ENCODE measurements at regions not wholly inside any gene's neighbourhood (a gene's known extent, or its start where the extent isn't known, plus 50 kb on each side); places are given as distances from the start of the nearest gene placed in this dataset.

DNA sequence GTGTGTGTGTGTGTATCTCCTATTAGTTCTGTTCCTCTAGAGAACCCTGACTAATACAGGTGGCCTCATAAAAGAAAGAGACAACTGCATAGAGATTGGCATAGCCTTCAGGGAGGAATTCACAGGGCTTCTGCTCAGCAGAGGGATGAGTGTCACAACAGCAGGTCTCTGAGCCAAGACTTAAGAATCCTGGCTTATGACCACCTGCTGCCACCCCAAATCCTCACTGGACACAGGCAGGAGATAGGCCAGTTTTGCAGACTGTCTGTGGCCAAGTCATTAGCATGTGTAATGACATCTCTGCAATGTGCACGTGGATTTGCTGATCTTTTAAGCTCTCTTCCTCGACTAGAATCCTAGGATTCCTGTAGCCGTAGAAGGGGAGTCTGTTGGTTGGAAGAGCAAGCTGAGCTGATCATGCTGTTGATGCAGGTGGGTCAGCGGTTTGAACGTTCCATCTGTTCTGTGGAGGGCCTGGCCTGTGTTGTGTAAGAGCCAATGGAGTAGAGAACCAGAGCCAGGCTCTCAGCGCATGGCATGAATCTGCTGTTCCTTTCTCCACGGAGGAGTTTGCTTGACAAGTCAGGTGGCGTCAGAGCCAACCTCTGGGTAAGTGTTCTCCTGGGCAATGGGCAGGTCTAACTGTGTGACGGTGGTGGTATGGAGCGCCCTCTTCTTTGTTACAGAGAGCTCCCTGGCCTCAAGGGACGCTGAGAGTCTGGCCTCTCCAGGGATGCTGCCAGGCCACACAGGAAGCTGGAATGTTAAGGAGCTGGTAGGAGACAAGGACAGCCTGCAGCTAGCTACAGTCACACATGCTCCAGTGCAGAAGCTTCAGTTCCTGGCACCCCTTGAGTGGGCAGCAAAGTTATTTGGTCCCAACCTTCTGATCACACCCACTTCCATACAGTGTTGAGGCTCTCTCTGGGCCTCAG is 503.1 kb downstream of the FOXO1 start:
- intact Hi-C loops (cut with DNase I) = no loop called here
- DNase-seq (no peak), ATAC-seq (peak in 1 of 2 donors; percentile 49)

DNA sequence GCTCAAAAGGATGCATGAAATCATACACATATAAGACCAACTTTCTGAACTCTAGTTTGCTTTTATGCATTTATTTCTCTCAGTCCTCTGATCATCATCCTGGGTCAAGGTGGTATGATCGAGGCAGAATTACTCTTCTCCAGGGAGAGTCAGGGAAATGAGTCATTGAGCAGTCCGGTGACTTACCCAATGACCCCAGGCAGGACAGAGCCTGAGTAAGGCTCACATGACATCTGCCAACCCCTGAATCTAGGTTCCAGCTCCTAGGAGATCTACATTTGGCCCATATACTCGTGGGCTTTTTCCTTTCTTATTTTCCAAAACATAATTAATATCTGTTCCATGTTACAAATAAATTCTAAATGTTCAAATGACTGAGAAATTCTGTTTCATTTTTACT is 502.3 kb downstream of the FOXO1 start:
- ATAC-seq = no peak
- intact Hi-C loops (cut with DNase I) = no loop called here
- no peak for DNase-seq

DNA sequence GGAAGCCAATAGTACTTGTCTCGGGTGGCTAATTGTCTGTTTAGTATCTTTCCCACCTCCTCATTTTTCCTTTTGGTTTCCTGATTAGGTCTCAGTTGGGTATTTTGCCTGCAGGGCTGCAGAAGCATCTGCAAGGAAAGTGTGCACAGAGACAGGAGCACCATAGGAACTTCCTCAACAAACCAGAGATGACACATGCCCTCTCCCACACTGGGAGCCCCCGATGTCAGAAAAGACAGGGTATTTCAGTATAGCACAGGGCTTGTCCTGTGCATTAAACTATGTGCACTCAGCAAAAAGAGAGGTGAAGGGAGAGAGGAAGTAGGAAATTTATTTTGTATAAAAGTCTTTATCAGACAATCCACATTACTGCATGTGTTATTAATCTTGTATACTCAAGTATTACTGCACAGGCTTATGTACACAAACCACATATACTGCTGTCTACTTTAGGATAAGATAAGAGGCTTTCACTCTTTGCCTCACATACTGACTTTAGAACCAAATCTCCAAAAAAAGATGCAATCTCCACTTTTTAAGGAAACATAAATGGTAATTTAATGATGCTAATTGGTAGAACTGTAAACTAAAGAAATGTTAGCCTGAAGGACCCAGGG is 501.0 kb downstream of the FOXO1 start:
- intact Hi-C loops (cut with DNase I) = no loop called here
- DNase-seq (no peak), ATAC-seq (no peak)

DNA sequence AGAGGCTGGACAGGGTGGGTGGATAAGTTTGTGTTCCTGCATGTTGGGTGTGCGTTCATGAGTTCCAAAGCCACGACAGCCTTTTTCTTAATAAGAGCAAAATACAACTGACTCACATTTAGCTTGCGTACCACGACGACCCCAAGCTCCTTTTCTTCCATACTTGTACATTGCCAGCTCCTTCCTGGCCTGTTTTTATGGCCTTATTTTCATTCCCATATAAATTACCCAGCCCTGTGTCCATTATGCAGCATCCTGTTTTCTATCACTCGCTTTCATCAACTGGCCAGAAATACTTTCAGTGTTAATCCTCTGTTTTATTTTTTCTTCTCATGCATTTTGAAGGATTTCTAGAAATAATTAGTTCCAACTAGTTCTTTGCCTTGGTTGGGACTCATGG is 499.1 kb downstream of the FOXO1 start:
- ATAC-seq (no peak), DNase-seq (no peak)
- intact Hi-C loops (cut with DNase I) = no loop called here

DNA sequence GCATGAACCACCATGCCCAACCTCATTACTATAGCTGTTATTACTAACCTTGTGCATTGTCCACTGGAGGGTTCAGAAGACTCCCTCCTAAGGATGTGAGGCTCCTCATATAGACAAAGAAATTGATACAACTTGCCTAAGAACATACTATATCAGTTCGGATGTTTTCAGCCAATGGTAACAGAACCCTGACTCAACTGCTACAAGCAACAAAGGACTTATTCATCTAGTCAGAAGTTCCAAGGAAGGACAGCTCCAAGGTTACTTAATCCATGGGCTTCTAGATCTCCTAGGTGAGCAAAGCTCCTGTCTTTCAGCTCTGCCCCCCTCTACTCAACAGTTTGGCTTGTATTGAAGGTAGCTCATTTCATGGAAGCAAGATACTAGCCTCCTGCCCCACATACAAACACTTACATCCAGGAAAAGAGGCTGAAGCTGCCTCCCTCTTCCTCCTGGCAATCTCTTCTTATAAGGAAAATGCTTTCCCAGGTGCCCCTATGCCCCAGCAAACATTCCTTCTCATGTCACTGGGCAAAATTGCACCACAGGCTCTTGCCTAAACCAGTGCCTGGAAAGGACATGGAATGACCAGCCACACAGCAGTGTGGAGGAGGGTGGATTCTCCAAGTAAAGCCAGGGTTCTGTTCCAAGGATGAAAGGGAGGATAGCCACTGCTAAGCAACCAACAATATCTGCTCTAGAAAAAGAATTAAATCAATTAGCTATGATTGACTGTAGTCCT is 497.8 kb downstream of the FOXO1 start:
- ATAC-seq (no peak), DNase-seq (no peak)
- intact Hi-C loops (cut with DNase I) = no loop called here

GRCh38 chr13:40169476-40169875 is 497.0 kb downstream of the FOXO1 start:
- intact Hi-C loops (cut with DNase I) = no loop called here
- DNase-seq = no peak
- no peak for ATAC-seq

DNA sequence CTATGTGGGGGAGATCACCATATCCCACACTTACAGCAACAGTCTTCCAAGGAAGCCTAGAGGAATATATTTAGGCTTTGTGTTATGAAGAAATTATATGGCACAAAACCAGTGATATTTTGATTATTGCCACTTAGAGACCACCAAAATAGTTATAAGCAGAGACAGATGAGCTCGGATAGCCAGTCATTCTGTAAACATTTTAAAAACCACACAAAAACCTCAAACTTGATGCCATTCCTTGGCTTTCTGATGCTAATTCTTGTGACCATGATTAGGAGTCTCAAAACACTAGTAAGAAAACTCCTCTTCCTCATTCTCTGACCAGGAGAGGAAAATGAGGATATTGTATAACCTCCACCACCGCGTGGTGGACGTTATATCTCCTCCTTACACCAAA is 496.4 kb downstream of the FOXO1 start:
- DNase-seq (no peak), ATAC-seq (no peak)
- intact Hi-C loops (cut with DNase I) = no loop called here

GRCh38 chr13:40170982-40171381 is 495.5 kb downstream of the FOXO1 start:
- intact Hi-C loops (cut with DNase I) = no loop called here
- DNase-seq (no peak), ATAC-seq (peak; percentile 64 to 69)

DNA sequence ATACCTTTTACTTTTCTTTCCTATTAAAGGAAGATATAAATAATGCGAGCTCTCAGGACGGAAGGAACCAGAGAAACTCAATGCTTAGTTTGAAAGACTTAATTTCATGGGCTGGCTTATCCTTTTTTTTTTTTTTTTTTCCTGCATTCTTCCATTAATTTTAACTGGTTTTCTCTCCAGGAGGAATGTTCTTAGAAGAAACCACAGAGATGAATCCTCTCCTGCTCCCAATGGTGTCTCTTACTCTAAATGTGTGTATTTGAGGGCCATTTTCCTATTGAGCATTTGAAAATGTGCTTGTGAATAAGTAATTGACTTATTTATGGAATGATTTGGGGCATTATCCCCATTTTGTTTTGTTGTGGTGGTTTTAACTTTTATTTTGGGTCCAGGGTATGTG is 494.9 kb downstream of the FOXO1 start:
- intact Hi-C loops (cut with DNase I) = no loop called here
- DNase-seq (no peak), ATAC-seq (no peak)

DNA sequence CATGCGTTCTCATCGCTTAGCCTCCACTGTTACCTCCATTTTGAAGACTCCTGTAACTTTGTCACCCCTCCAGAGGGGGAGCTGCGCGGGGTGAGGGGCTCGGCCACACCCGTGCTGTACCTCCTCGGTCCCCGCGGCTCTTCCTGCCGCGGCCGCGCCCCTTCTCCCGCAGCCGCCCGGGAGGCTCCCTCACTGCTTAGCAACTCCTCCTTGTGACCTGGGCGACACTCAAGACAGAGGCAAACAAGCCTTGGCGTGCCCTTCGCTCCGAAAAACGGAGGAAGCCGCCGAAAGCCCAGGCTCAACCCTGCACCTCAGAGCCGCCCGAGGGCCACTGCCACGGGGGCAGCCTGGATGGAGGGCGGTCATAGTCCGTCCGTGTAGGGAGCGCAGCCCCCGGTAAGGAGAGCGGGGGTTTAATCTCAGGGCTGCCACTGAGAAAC is 494.3 kb downstream of the FOXO1 start:
- ATAC-seq (peak; percentile 15 to 27), DNase-seq (no peak)
- intact Hi-C loops (cut with DNase I) = no loop called here

DNA sequence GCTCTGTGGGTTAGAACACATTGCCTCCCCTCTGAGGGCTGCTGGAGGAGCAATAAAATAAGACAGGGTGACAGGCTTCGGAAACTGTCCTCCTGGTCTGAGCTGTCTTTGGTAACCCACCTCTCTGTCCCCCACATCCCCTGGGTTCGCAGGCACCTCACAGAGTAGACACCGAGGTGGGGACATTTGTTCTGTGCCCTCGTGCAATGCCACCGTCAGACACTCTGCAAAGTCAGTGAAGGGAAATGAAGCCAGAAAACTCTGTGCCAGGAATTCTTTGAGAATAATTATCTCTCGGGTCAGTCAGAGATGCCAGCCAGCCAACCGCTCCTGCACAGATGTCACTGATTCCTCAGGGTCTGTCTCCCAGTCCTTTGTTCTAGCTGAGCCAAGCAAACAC is 493.6 kb downstream of the FOXO1 start:
- DNase-seq (no peak), ATAC-seq (peak; percentile 44 to 59)
- intact Hi-C loops (cut with DNase I) = no loop called here

DNA sequence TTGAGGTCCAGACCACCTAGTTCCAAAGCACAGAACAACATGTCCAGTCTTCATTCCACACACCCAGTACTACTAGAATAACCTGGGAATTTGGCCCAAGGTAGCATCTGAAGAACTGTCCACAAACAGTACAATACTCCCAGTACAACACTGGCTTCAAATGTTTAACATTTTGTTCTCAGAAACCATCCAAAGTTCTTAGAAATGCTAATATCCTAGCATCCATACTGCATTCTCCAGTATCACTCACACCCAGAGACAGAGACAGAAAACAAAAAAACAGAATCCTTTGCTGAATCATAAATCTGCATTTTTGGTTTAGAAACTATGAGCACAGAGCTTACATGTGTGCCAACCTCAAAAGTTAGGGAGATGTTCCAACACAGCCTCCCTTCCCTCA is 490.8 kb downstream of the FOXO1 start:
- ATAC-seq (peak in 1 of 2 donors; percentile 51), DNase-seq (no peak)
- intact Hi-C loops (cut with DNase I) = no loop called here

- ATAC-seq (no peak), DNase-seq (no peak)
- intact Hi-C loops (cut with DNase I) = no loop called here
These were observed 490.2 kb downstream of the FOXO1 start for GRCh38 chr13:40176242-40176641.

- intact Hi-C loops (cut with DNase I) = no loop called here
- ATAC-seq (no peak), DNase-seq (no peak)
These were observed 488.3 kb downstream of the FOXO1 start for GRCh38 chr13:40178130-40178529.

GRCh38 chr13:40179445-40180281 is 486.8 kb downstream of the FOXO1 start:
- intact Hi-C loops (cut with DNase I) = no loop called here
- no peak for DNase-seq

DNA sequence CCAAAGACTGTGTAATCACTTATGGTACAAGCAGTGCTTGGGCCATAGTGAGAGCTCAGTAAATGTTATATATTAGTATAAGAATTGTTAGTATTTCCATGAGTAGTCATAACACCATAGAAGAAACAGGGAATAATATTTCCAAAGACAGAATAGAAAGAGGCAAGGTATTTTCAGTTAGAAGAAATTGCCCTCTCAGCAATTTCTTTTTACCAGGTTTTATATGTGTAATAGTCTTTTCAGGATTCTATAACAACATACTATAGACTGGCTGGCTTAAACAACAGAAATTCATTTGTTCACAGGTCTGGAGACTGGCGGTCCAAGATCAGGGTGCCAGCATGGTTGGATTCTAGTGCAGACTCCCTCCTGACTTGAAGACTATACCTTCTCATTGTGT is 485.7 kb downstream of the FOXO1 start:
- DNase-seq = no peak
- intact Hi-C loops (cut with DNase I) = no loop called here
- no peak for ATAC-seq

More at GRCh38 chr13:40179445-40180281, 486.8 kb downstream of the FOXO1 start:
- ATAC-seq = no peak

- intact Hi-C loops (cut with DNase I) = no loop called here
- peak in 1 of 2 donors; percentile 48 for ATAC-seq
These were observed 485.1 kb downstream of the FOXO1 start for GRCh38 chr13:40181203-40181845.

GRCh38 chr13:40182591-40182990 is 483.9 kb downstream of the FOXO1 start:
- intact Hi-C loops (cut with DNase I) = no loop called here
- no peak for DNase-seq
- no peak for ATAC-seq

More at GRCh38 chr13:40181203-40181845, 485.1 kb downstream of the FOXO1 start:
- DNase-seq = no peak

- no peak for DNase-seq
- no peak for ATAC-seq
- intact Hi-C loops (cut with DNase I) = no loop called here
These were observed 481.0 kb downstream of the FOXO1 start for GRCh38 chr13:40185414-40185813.

Measured in left cardiac atrium (tissue), 4 donors.